ENCODE measurements at regions not wholly inside any gene's neighbourhood (a gene's known extent, or its start where the extent isn't known, plus 50 kb on each side); places are given as distances from the start of the nearest gene placed in this dataset.

DNA sequence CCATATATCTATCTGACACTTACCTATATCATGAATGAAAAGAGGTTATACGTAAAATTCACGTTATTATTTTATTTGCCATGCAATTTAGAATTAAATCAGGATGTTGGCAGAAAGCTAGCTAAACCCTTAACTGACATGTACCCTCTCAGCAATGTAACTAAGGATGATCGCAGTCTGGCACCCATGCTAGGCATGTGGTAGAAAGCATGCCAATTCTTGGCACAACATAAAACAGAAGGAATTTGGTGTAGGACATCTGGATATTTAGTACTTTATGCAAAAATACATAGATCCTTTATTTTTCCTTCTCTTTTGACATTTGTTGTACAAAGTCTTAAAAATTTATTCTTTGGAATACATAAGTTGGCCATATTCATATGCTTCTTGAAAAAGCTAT lies 436.8 kb upstream of the FAT1 start:
- H3K36me3 ChIP-seq (ENCODE audit: control insufficient read depth in 2 of 4, insufficient read depth in 4 of 4, low read length in 3 of 4), result no peaks in the 10 kb centered on the region
- H3K9me3 ChIP-seq (ENCODE audit: insufficient read depth in 2 of 2, low read depth in 1 of 2, low read length in 1 of 2), result no peaks in the 10 kb centered on the region; a peak in 1 of 4 replicates
- H4K91ac ChIP-seq (replicated peaks; ENCODE audit: insufficient read length, low read length), result no peak overlapping the region
- no peak for DNase-seq (ENCODE audit: low read depth in 1 of 2, low spot score in 2 of 2)
- no peak for FAIRE-seq
- H3K18ac ChIP-seq (ENCODE audit: extremely low read depth, low read length), result no peak overlapping the region
- no peaks in the 10 kb centered on the region for H3K79me1 ChIP-seq (ENCODE audit: low read depth, low read length)
- H4K5ac ChIP-seq (ENCODE audit: insufficient read length, low read depth, low read length), result no peak overlapping the region
- no peak overlapping the region for H2AK5ac ChIP-seq (ENCODE audit: low read depth, low read length)
- H3K27me3 ChIP-seq (replicated peaks in 1 of 4; ENCODE audit: control insufficient read depth in 3 of 4, extremely low read depth in 1 of 4, insufficient read depth in 3 of 4, low read length in 3 of 4), result no peaks in the 10 kb centered on the region
- no peaks in the 10 kb centered on the region for H3K4me1 ChIP-seq (replicated peaks in 1 of 4; ENCODE audit: control insufficient read depth in 3 of 4, insufficient read depth in 4 of 4, low read length in 3 of 4)
- no peak overlapping the region for H2BK15ac ChIP-seq (ENCODE audit: low read length)
- no peak overlapping the region for H3K4me3 ChIP-seq (ENCODE audit: extremely low read depth in 1 of 4, insufficient read depth in 2 of 4, low read depth in 3 of 4, low read length in 4 of 4)
- H2BK5ac ChIP-seq (ENCODE audit: low read depth, low read length), result no peak overlapping the region
- no peak overlapping the region for H3K23ac ChIP-seq (ENCODE audit: insufficient read length)
- no peak overlapping the region for H3K14ac ChIP-seq (ENCODE audit: insufficient read length)
- POLR2A ChIA-PET (ENCODE audit: partially characterized antibody), result no interaction called here
- H2BK12ac ChIP-seq (ENCODE audit: low read depth, low read length), result no peak overlapping the region
- CTCF ChIA-PET (ENCODE audit: partially characterized antibody), result no interaction called here
- WGBS, 2 experiments (ENCODE audit: extremely low coverage in 1 of 2, insufficient coverage in 1 of 2, insufficient read length in 1 of 2, insufficient replicate concordance in 2 of 2, low coverage in 1 of 2, low lambda C conversion rate in 2 of 2, missing lambda C conversion rate in 1 of 2), result 91% methylated on average over 3 of the region's 3 CpGs; no CpG with 5 or more reads in 1 of the 2 experiments
- no peaks in the 10 kb centered on the region for H3K79me2 ChIP-seq (ENCODE audit: control insufficient read depth in 1 of 2, insufficient read depth in 2 of 2, low read length in 2 of 2)
- H3K56ac ChIP-seq (replicated peaks; ENCODE audit: insufficient read length, low read depth, low read length), result no peak overlapping the region
- no peaks in the 10 kb centered on the region for H3K23me2 ChIP-seq (ENCODE audit: low read depth, low read length)
- H3K9ac ChIP-seq (replicated peaks in 1 of 4; ENCODE audit: extremely low read depth in 1 of 4, low read depth in 3 of 4, low read length in 3 of 4), result no peak overlapping the region
- no peak overlapping the region for H3K4me2 ChIP-seq (ENCODE audit: insufficient read depth in 1 of 2, low read depth in 2 of 2, low read length in 2 of 2)
- H2AFZ ChIP-seq (ENCODE audit: low read length), result no peak overlapping the region
- no peaks in the 10 kb centered on the region for H4K20me1 ChIP-seq (replicated peaks in 1 of 2; ENCODE audit: control insufficient read depth in 1 of 2, insufficient read depth in 2 of 2, low read length in 2 of 2)
- no peak overlapping the region for H4K8ac ChIP-seq (ENCODE audit: extremely low read depth, insufficient read depth, low read length)
- no peak overlapping the region for H2BK20ac ChIP-seq (ENCODE audit: low read length)
- no peak overlapping the region for H2BK120ac ChIP-seq (replicated peaks; ENCODE audit: low read depth, low read length)
- no peak for TF ChIP-seq SRF (IDR thresholded peaks at IDR 0.05; ENCODE audit: low read depth, low read length)
- TF ChIP-seq BCL11A (IDR thresholded peaks at IDR 0.05; ENCODE audit: low read depth in 2 of 2, low read length in 2 of 2), result no peak
- no peak for TF ChIP-seq CEBPB (IDR thresholded peaks at IDR 0.05; ENCODE audit: low read depth, low read length)
- no peak for TF ChIP-seq HDAC2 (IDR thresholded peaks at IDR 0.05; ENCODE audit: borderline replicate concordance in 1 of 2, low read depth in 2 of 2, low read length in 2 of 2)
- no peak for TF ChIP-seq JUND (IDR thresholded peaks at IDR 0.05; ENCODE audit: low read length)
- TF ChIP-seq BRCA1 (IDR thresholded peaks at IDR 0.05; ENCODE audit: low read depth, low read length), result no peak
- no peak for TF ChIP-seq TBP (IDR thresholded peaks at IDR 0.05; ENCODE audit: low read depth, low read length)
- no peak for TF ChIP-seq ASH2L (IDR thresholded peaks at IDR 0.05; ENCODE audit: low read length)
- no peak for TF ChIP-seq RNF2 (IDR thresholded peaks at IDR 0.05; ENCODE audit: borderline replicate concordance, low read depth, low read length, missing control alignments, poor library complexity, severe bottlenecking)
- H3K27ac ChIP-seq (ENCODE audit: low read depth, low read length), result no peak overlapping the region
- H3K4ac ChIP-seq (replicated peaks; ENCODE audit: insufficient read length, low read depth, low read length), result no peak overlapping the region

All from H1 (cell line).